ENCODE measurements at regions not wholly inside any gene's neighbourhood (a gene's known extent, or its start where the extent isn't known, plus 50 kb on each side); places are given as distances from the start of the nearest gene placed in this dataset.

- Histone ChIP-seq H3K4me3 (ENCODE audit: low read length) (no peak overlapping the region), H3F3A (ENCODE audit: insufficient read depth, low read length) (no peaks in the 10 kb centered on the region), H3K27me3 (replicated peaks; ENCODE audit: insufficient read depth, low read length) (no peaks in the 10 kb centered on the region), H3K4me1 (ENCODE audit: low read length) (no peaks in the 10 kb centered on the region), H3K36me3 (replicated peaks; ENCODE audit: insufficient read depth, low read length) (no peaks in the 10 kb centered on the region), H4K20me1 (ENCODE audit: insufficient read depth, low read length) (no peaks in the 10 kb centered on the region), H3K9me2 (replicated peaks; ENCODE audit: insufficient read depth, low read length) (no peaks in the 10 kb centered on the region), H3K4me2 (ENCODE audit: low read depth, low read length) (no peak overlapping the region), H3K9me3 (replicated peaks; ENCODE audit: insufficient read depth, low read length) (no peaks in the 10 kb centered on the region), H2AFZ (ENCODE audit: low read length) (no peak overlapping the region), H3K9ac (ENCODE audit: low read length) (no peak overlapping the region), H3K79me2 (ENCODE audit: low read length) (no peaks in the 10 kb centered on the region), H3K27ac (ENCODE audit: low read length) (no peak overlapping the region)
- DNase-seq: no peak
- TF ChIP-seq EZH2 (optimal IDR thresholded peaks at IDR 0.05; ENCODE audit: low read depth, low read length) (no peak), CTCF (IDR thresholded peaks at IDR 0.05; ENCODE audit: low read length) (no peak), EZH2phosphoT487 (IDR thresholded peaks at IDR 0.05; ENCODE audit: low read length) (no peak)
Observed at GRCh38 chrX:131613260-131613659, 69.4 kb downstream of the OR13H1 start.

DNA sequence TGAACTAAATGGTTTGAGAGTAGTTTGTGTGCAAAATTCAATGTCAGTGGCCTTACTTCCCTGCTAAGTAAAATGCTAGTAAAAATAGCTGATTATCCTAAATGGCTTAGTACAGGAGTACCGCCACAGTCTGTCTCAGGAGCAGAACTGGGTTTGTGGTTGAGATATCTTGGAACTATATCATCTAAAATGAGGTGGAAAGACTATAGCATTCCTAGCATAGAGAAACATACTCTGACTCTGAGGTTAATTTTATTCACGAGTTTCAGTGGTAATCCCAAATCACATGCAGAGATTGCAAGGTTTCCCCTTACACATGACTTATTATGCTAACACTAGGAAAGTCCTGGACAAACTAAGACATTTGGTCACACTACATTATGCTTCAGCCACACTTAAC, 70.4 kb downstream of the OR13H1 start:
- no peaks in the 10 kb centered on the region for H3K9me3 ChIP-seq (replicated peaks; ENCODE audit: insufficient read depth, low read length)
- H3K4me1 ChIP-seq (ENCODE audit: low read length): no peaks in the 10 kb centered on the region
- H3K9me2 ChIP-seq (replicated peaks; ENCODE audit: insufficient read depth, low read length): no peaks in the 10 kb centered on the region
- TF ChIP-seq EZH2 (optimal IDR thresholded peaks at IDR 0.05; ENCODE audit: low read depth, low read length) (no peak), CTCF (IDR thresholded peaks at IDR 0.05; ENCODE audit: low read length) (no peak), EZH2phosphoT487 (IDR thresholded peaks at IDR 0.05; ENCODE audit: low read length) (no peak)
- no peak for DNase-seq
- H3K4me3 ChIP-seq (ENCODE audit: low read length): no peak overlapping the region
- H3F3A ChIP-seq (ENCODE audit: insufficient read depth, low read length): no peaks in the 10 kb centered on the region
- no peaks in the 10 kb centered on the region for H3K79me2 ChIP-seq (ENCODE audit: low read length)
- H3K27me3 ChIP-seq (replicated peaks; ENCODE audit: insufficient read depth, low read length): no peaks in the 10 kb centered on the region
- no peak overlapping the region for H3K4me2 ChIP-seq (ENCODE audit: low read depth, low read length)
- H3K36me3 ChIP-seq (replicated peaks; ENCODE audit: insufficient read depth, low read length): no peaks in the 10 kb centered on the region
- no peak overlapping the region for H3K27ac ChIP-seq (ENCODE audit: low read length)
- H4K20me1 ChIP-seq (ENCODE audit: insufficient read depth, low read length): no peaks in the 10 kb centered on the region
- no peak overlapping the region for H2AFZ ChIP-seq (ENCODE audit: low read length)
- no peak overlapping the region for H3K9ac ChIP-seq (ENCODE audit: low read length)

DNA sequence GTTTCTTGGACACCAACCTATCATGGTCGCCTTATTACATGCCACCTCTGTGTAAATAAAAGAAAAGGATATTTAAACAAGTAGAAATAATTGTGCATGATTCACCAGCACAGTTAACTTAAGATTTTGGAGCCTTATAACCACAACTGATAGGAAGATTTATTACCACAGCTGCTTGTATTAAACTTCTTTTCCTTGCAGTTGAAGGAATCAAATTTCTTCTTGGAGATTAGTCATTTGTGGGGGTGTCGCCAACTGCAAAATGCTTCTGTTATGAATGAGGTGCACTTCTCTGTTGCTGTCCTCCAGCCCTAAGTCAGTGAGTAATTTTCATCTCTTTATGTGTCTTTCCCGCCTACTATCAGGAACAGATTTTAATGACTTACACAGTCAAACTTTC, 73.3 kb downstream of the OR13H1 start:
- Histone ChIP-seq H3K9me2 (replicated peaks; ENCODE audit: insufficient read depth, low read length) (no peaks in the 10 kb centered on the region), H3K9me3 (replicated peaks; ENCODE audit: insufficient read depth, low read length) (no peaks in the 10 kb centered on the region), H3K36me3 (replicated peaks; ENCODE audit: insufficient read depth, low read length) (no peaks in the 10 kb centered on the region), H3F3A (ENCODE audit: insufficient read depth, low read length) (no peaks in the 10 kb centered on the region), H4K20me1 (ENCODE audit: insufficient read depth, low read length) (no peaks in the 10 kb centered on the region), H2AFZ (ENCODE audit: low read length) (no peak overlapping the region), H3K79me2 (ENCODE audit: low read length) (no peaks in the 10 kb centered on the region), H3K4me3 (ENCODE audit: low read length) (no peak overlapping the region), H3K27ac (ENCODE audit: low read length) (no peak overlapping the region), H3K9ac (ENCODE audit: low read length) (no peak overlapping the region), H3K27me3 (replicated peaks; ENCODE audit: insufficient read depth, low read length) (no peaks in the 10 kb centered on the region), H3K4me2 (ENCODE audit: low read depth, low read length) (no peak overlapping the region), H3K4me1 (ENCODE audit: low read length) (no peaks in the 10 kb centered on the region)
- no peak for DNase-seq
- TF ChIP-seq CTCF (IDR thresholded peaks at IDR 0.05; ENCODE audit: low read length): no peak
- no peak for TF ChIP-seq EZH2phosphoT487 (IDR thresholded peaks at IDR 0.05; ENCODE audit: low read length)
- no peak for TF ChIP-seq EZH2 (optimal IDR thresholded peaks at IDR 0.05; ENCODE audit: low read depth, low read length)
